Thyroid gland (tissue), 4 donors: ENCODE measurements at regions not wholly inside any gene's neighbourhood (a gene's known extent, or its start where the extent isn't known, plus 50 kb on each side); places are given as distances from the start of the nearest gene placed in this dataset.
A peak's percentile ranks its signal among the peaks of the same experiment; 100 is the strongest.
"Not testable (repeated sequence)": the region's sequence is repeated elsewhere in the genome, so short reads cannot be mapped to it uniquely, and the experiment has no call there.

Experiments used
- DNase-seq, 2 donors: peaks; one replicate each; pipeline ENCODE4 v3.0.0-alpha.2; 2019
- H3K27ac ChIP-seq, 3 donors: fragments of 200-600 bp; sonication (generic); 1 replicate in 2 of 3; 2 replicates in 1 of 3; pipeline ENCODE4 v1.5.1; 2016 to 2019; ENCODE audit warnings: mild to moderate bottlenecking in 1 of 3, moderate library complexity in 1 of 3
- H3K27me3 ChIP-seq: fragments of 200-600 bp; sonication (generic); one replicate; pipeline ENCODE4 v1.5.1; 2019
- H3K36me3 ChIP-seq, 2 donors: fragments of 200-600 bp; sonication (generic); one replicate each; pipeline ENCODE4 v1.5.1; 2016 to 2019
- H3K4me1 ChIP-seq, 2 donors: fragments of 200-600 bp; sonication (generic); one replicate each; pipeline ENCODE4 v1.5.1; 2017 to 2019
- H3K4me3 ChIP-seq, 3 donors: fragments of 200-600 bp; sonication (generic); replicated peaks in 1 of 3; 1 replicate in 2 of 3; 2 replicates in 1 of 3; pipeline ENCODE4 v1.5.1; 2016; ENCODE audit warnings: mild to moderate bottlenecking in 1 of 3
- H3K9me3 ChIP-seq: fragments of 200-600 bp; sonication (generic); one replicate; pipeline ENCODE4 v1.5.1; 2017
- CTCF ChIP-seq, 6 experiments: fragments of 200-600 bp in 3 of 6; fragments of 450-650 bp in 3 of 6; sonication (generic) in 3 of 6; IDR thresholded peaks; one replicate each; pipeline ENCODE4 v1.5.1; 2016 to 2019; ENCODE audit warnings: antibody characterized with exemption in 6 of 6, mild to moderate bottlenecking in 2 of 6, inconsistent platforms in 1 of 6, moderate library complexity in 1 of 6
- POLR2A ChIP-seq, 2 donors: fragments of 450-650 bp; IDR thresholded peaks; one replicate each; pipeline ENCODE4 v1.6.1; 2017; ENCODE audit warnings: antibody characterized with exemption in 2 of 2, mild to moderate bottlenecking in 2 of 2, moderate library complexity in 1 of 2
- WGBS, 2 donors: methylation state at CpG; one replicate each; pipeline ENCODE4 v1.1.5; 2017; 5-methylcytosine and 5-hydroxymethylcytosine counted together
- intact Hi-C: fragments of 100-400 bp; cut with DNase I; formaldehyde crosslinking; loops from one replicate; pipeline ENCODE4 v1.15.1; 2023

- DNase-seq = no peak
- Histone ChIP-seq H3K4me3 (no peak overlapping the region), H3K27me3 (no peaks in the 10 kb centered on the region), H3K36me3 (no peaks in the 10 kb centered on the region), H3K4me1 (no peaks in the 10 kb centered on the region), H3K27ac (no peak overlapping the region), H3K9me3 (no peaks in the 10 kb centered on the region)
- intact Hi-C loops = no loop called here
- WGBS, 2 donors = 70 to 72% methylated on average over 3 of the region's 3 CpGs
- TF ChIP-seq POLR2A (IDR thresholded peaks at IDR 0.05) = no peak
Measured at GRCh38 chr5:17103461-17103860, 114.0 kb upstream of the BASP1 start.

GRCh38 chr5:17105744-17106418, 111.5 kb upstream of the BASP1 start:
- Histone ChIP-seq H3K4me3 (no peak overlapping the region), H3K36me3 (no peaks in the 10 kb centered on the region), H3K4me1 (no peaks in the 10 kb centered on the region), H3K9me3 (no peaks in the 10 kb centered on the region), H3K27ac (no peak overlapping the region), H3K27me3 (no peaks in the 10 kb centered on the region)
- 76 to 82% methylated on average over 5 of the region's 5 CpGs for WGBS, 2 donors
- intact Hi-C loops = no loop called here
- no peak for DNase-seq
- no peak for TF ChIP-seq POLR2A (IDR thresholded peaks at IDR 0.05)
- no peak for TF ChIP-seq CTCF (IDR thresholded peaks at IDR 0.05)

GRCh38 chr5:17106521-17106920, 110.9 kb upstream of the BASP1 start:
- DNase-seq = no peak
- no peaks in the 10 kb centered on the region for H3K27me3 ChIP-seq
- H3K4me1 ChIP-seq = no peaks in the 10 kb centered on the region
- intact Hi-C loops = no loop called here
- WGBS, 2 donors = 86 to 92% methylated on average over 4 of the region's 4 CpGs
- no peaks in the 10 kb centered on the region for H3K36me3 ChIP-seq
- no peaks in the 10 kb centered on the region for H3K9me3 ChIP-seq
- H3K4me3 ChIP-seq = no peak overlapping the region
- no peak overlapping the region for H3K27ac ChIP-seq
- TF ChIP-seq POLR2A (IDR thresholded peaks at IDR 0.05) = no peak
- no peak for TF ChIP-seq CTCF (IDR thresholded peaks at IDR 0.05)

GRCh38 chr5:17112091-17112716, 105.2 kb upstream of the BASP1 start:
- H3K27ac ChIP-seq = peak overlapping the region in 2 of 3 donors; percentile 82 to 86
- H3K4me3 ChIP-seq, DNase-seq, intact Hi-C loops, H3K9me3 ChIP-seq, H3K36me3 ChIP-seq, H3K27me3 ChIP-seq: not testable (repeated sequence)
- 58 to 69% methylated on average over 3 of the region's 3 CpGs for WGBS, 2 donors
- H3K4me1 ChIP-seq = peaks cover 36 to 44% of the 10 kb centered on the region in 2 donors

GRCh38 chr5:17113174-17113958, 104.1 kb upstream of the BASP1 start:
- H3K4me1 ChIP-seq = peaks cover 36 to 44% of the 10 kb centered on the region in 2 donors
- no peaks in the 10 kb centered on the region for H3K36me3 ChIP-seq
- 50 to 56% methylated on average over 9 of the region's 9 CpGs for WGBS, 2 donors
- peak overlapping the region; percentile 40 to 86 (median 82) for H3K27ac ChIP-seq
- intact Hi-C loops = no loop called here
- no peak for DNase-seq
- no peaks in the 10 kb centered on the region for H3K9me3 ChIP-seq
- H3K4me3 ChIP-seq = no peak overlapping the region
- H3K27me3 ChIP-seq = no peaks in the 10 kb centered on the region
- TF ChIP-seq CTCF (IDR thresholded peaks at IDR 0.05) (no peak), POLR2A (IDR thresholded peaks at IDR 0.05) (no peak)

GRCh38 chr5:17114233-17114632, 103.2 kb upstream of the BASP1 start:
- intact Hi-C loops = no loop called here
- WGBS, 2 donors = 59 to 60% methylated on average over 6 of the region's 6 CpGs
- no peak for DNase-seq

More at GRCh38 chr5:17114233-17114632, 103.2 kb upstream of the BASP1 start:
- Histone ChIP-seq H3K4me1 (peaks cover 36 to 44% of the 10 kb centered on the region in 2 donors), H3K36me3 (no peaks in the 10 kb centered on the region), H3K9me3 (no peaks in the 10 kb centered on the region), H3K27ac (peak overlapping the region; percentile 40 to 82 (median 78)), H3K4me3 (no peak overlapping the region), H3K27me3 (no peaks in the 10 kb centered on the region)
- no peak for TF ChIP-seq POLR2A (IDR thresholded peaks at IDR 0.05)
- TF ChIP-seq CTCF (IDR thresholded peaks at IDR 0.05) = no peak
